Neural cell (in vitro differentiated cells): ENCODE measurements at regions not wholly inside any gene's neighbourhood (a gene's known extent, or its start where the extent isn't known, plus 50 kb on each side); places are given as distances from the start of the nearest gene placed in this dataset.

ENCODE experiments used
- EP300 ChIP-seq: fragments of 450-650 bp; conservative IDR thresholded peaks from 2 replicates; pipeline ENCODE4 v1.6.1; 2014; ENCODE audit warnings: antibody characterized with exemption, mild to moderate bottlenecking, moderate library complexity; ENCODE audit not compliant: poor library complexity, severe bottlenecking
- SMC3 ChIP-seq: fragments of 450-650 bp; conservative IDR thresholded peaks from 2 replicates; pipeline ENCODE4 v1.6.1; 2014; ENCODE audit warnings: antibody characterized with exemption, mild to moderate bottlenecking, moderate library complexity; ENCODE audit not compliant: poor library complexity
- TAF1 ChIP-seq: IDR thresholded peaks from 2 replicates; pipeline ENCODE4 v1.6.1; 2012; ENCODE audit warnings: low read depth
- TF ChIP-seq, protein P1 (sequence below): fragments of 450-650 bp; IDR thresholded peaks from 2 replicates; pipeline ENCODE4 v1.5.1; 2014; ENCODE audit warnings: antibody characterized with exemption, mild to moderate bottlenecking, moderate library complexity; ENCODE audit not compliant: poor library complexity, severe bottlenecking
- TF ChIP-seq, protein P2 (sequence below): IDR thresholded peaks from 2 replicates; pipeline ENCODE4 v1.6.1; 2012; ENCODE audit warnings: borderline replicate concordance

DNA sequence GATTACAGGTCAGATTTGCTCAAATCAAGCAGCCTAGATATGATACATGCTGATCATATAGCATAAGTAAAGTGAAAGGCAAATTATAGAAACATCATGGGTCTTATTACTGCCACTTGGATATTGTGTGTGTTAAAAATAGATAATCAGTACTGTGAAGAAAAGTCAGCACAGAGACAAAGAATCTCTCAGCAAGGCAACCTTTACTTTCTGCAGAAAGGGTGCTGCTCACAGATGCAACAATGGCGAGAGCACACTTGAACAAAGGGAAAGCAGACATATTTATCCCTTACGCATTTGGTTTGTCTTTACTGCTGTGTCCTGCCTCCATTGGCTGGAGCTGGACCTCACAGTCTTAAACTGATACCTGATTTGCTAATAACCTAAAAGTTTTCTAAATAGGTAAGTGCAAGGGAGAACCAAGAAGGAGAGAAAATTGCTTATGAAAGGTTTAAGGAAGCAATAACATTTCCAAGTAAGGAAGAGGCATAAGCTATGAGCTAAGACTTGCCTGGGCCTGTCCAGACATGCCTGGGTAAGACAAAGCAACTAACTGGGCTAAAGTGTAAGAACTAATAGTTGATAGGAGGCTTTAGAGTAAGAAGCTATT lies 1310.8 kb upstream of the LRRTM3 start:
- TF ChIP-seq EP300 (no peak), SMC3 (no peak), TAF1 (no peak)
- TF ChIP-seq, protein P1, sequence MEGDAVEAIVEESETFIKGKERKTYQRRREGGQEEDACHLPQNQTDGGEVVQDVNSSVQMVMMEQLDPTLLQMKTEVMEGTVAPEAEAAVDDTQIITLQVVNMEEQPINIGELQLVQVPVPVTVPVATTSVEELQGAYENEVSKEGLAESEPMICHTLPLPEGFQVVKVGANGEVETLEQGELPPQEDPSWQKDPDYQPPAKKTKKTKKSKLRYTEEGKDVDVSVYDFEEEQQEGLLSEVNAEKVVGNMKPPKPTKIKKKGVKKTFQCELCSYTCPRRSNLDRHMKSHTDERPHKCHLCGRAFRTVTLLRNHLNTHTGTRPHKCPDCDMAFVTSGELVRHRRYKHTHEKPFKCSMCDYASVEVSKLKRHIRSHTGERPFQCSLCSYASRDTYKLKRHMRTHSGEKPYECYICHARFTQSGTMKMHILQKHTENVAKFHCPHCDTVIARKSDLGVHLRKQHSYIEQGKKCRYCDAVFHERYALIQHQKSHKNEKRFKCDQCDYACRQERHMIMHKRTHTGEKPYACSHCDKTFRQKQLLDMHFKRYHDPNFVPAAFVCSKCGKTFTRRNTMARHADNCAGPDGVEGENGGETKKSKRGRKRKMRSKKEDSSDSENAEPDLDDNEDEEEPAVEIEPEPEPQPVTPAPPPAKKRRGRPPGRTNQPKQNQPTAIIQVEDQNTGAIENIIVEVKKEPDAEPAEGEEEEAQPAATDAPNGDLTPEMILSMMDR = no peak
- TF ChIP-seq, protein P2, sequence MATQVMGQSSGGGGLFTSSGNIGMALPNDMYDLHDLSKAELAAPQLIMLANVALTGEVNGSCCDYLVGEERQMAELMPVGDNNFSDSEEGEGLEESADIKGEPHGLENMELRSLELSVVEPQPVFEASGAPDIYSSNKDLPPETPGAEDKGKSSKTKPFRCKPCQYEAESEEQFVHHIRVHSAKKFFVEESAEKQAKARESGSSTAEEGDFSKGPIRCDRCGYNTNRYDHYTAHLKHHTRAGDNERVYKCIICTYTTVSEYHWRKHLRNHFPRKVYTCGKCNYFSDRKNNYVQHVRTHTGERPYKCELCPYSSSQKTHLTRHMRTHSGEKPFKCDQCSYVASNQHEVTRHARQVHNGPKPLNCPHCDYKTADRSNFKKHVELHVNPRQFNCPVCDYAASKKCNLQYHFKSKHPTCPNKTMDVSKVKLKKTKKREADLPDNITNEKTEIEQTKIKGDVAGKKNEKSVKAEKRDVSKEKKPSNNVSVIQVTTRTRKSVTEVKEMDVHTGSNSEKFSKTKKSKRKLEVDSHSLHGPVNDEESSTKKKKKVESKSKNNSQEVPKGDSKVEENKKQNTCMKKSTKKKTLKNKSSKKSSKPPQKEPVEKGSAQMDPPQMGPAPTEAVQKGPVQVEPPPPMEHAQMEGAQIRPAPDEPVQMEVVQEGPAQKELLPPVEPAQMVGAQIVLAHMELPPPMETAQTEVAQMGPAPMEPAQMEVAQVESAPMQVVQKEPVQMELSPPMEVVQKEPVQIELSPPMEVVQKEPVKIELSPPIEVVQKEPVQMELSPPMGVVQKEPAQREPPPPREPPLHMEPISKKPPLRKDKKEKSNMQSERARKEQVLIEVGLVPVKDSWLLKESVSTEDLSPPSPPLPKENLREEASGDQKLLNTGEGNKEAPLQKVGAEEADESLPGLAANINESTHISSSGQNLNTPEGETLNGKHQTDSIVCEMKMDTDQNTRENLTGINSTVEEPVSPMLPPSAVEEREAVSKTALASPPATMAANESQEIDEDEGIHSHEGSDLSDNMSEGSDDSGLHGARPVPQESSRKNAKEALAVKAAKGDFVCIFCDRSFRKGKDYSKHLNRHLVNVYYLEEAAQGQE = no peak
